ENCODE measurements at regions not wholly inside any gene's neighbourhood (a gene's known extent, or its start where the extent isn't known, plus 50 kb on each side); places are given as distances from the start of the nearest gene placed in this dataset.

DNA sequence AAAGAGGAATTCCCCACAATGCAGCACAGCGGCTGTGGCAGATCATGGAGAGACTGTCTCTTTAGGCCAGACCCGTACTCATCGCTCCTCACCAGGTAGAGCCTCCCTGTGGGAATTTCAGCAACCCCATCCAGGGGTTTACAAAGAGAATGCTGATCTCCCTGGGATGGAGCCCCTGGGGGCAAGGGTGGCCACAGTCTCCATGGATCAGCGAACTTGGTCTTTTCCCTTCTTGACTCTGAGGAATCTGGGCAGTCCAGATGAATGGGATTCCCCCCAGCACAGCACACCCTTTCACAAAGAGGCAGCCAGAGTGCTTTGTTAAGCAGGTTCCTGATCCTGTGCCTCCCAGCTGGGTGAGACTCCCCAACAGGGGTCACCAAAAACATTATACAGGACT lies 108.7 kb upstream of the RGMB start:
- TF ChIP-seq SUZ12 (IDR thresholded peaks at IDR 0.05) (no peak), FOXM1 (IDR thresholded peaks at IDR 0.05; ENCODE audit: borderline replicate concordance) (no peak), HDGF (IDR thresholded peaks at IDR 0.05; ENCODE audit: borderline replicate concordance) (no peak)
